Fibroblast of lung (primary cell): ENCODE measurements at regions not wholly inside any gene's neighbourhood (a gene's known extent, or its start where the extent isn't known, plus 50 kb on each side); places are given as distances from the start of the nearest gene placed in this dataset.

Source experiments
- DNase-seq, 2 donors: peaks; one replicate each; pipeline versions ENCODE4 v3.0.0 to v3.0.0-alpha.2; 2010; ENCODE audit warnings: low read depth in 2 of 2
- H2AFZ ChIP-seq: 2 replicates; pipeline ENCODE4 v1.5.1; 2012; ENCODE audit warnings: low read length, control low read depth, inconsistent platforms
- H3K27ac ChIP-seq: 2 replicates; pipeline ENCODE4 v1.5.1; 2011; ENCODE audit warnings: low read length, control low read depth; ENCODE audit not compliant: insufficient read depth
- H3K27me3 ChIP-seq: 2 replicates; pipeline ENCODE4 v1.5.1; 2011; ENCODE audit warnings: mild to moderate bottlenecking, low read length; ENCODE audit not compliant: control insufficient read depth, insufficient read depth
- H3K36me3 ChIP-seq: 2 replicates; pipeline ENCODE4 v1.5.1; 2011; ENCODE audit warnings: low read length; ENCODE audit not compliant: control insufficient read depth, insufficient read depth
- H3K4me1 ChIP-seq: 2 replicates; pipeline ENCODE4 v1.5.1; 2011; ENCODE audit warnings: low read length; ENCODE audit not compliant: control insufficient read depth, insufficient read depth; ENCODE audit errors: extremely low read depth
- H3K4me2 ChIP-seq: 2 replicates; pipeline ENCODE4 v1.5.1; 2011; ENCODE audit warnings: low read length, control low read depth; ENCODE audit not compliant: insufficient read depth; ENCODE audit errors: extremely low read depth
- H3K4me3 ChIP-seq, 4 experiments: fragments of 200-600 bp in 1 of 4; sonication (generic) in 1 of 4; replicated peaks in 1 of 4; 2 replicates each; pipeline ENCODE4 v1.5.1; 2011 to 2016; ENCODE audit warnings: low read length in 4 of 4, low read depth in 3 of 4, mild to moderate bottlenecking in 3 of 4, control low read depth in 2 of 4, inconsistent platforms in 1 of 4, mixed read lengths in 1 of 4; ENCODE audit not compliant: insufficient read depth in 1 of 4; ENCODE audit errors: control extremely low read depth in 1 of 4
- H3K79me2 ChIP-seq: 2 replicates; pipeline ENCODE4 v1.5.1; 2012; ENCODE audit warnings: mild to moderate bottlenecking, low read length, inconsistent platforms; ENCODE audit not compliant: control insufficient read depth, insufficient read depth
- H3K9ac ChIP-seq: 2 replicates; pipeline ENCODE4 v1.5.1; 2011; ENCODE audit warnings: mild to moderate bottlenecking, low read length, control low read depth; ENCODE audit not compliant: insufficient read depth
- H3K9me3 ChIP-seq: 2 replicates; pipeline ENCODE4 v1.5.1; 2012; ENCODE audit warnings: low read depth, low read length; ENCODE audit not compliant: control insufficient read depth, insufficient read depth
- H4K20me1 ChIP-seq: 2 replicates; pipeline ENCODE4 v1.5.1; 2011; ENCODE audit warnings: low read length; ENCODE audit not compliant: control insufficient read depth, insufficient read depth; ENCODE audit errors: extremely low read depth
- EZH2 ChIP-seq: IDR thresholded peaks from 2 replicates; pipeline ENCODE4 v1.5.1; 2012; ENCODE audit warnings: low read length, control low read depth, mild to moderate bottlenecking; ENCODE audit errors: missing control alignments
- TF ChIP-seq, protein P1 (sequence below), 2 donors: IDR thresholded peaks in 1 of 2; conservative IDR thresholded peaks in 1 of 2; 1 replicate in 1 of 2; 2 replicates in 1 of 2; pipeline ENCODE4 v1.5.1; 2011 to 2012; ENCODE audit warnings: low read length in 2 of 2, control low read depth in 1 of 2, inconsistent platforms in 1 of 2, low read depth in 1 of 2, mild to moderate bottlenecking in 1 of 2

DNA sequence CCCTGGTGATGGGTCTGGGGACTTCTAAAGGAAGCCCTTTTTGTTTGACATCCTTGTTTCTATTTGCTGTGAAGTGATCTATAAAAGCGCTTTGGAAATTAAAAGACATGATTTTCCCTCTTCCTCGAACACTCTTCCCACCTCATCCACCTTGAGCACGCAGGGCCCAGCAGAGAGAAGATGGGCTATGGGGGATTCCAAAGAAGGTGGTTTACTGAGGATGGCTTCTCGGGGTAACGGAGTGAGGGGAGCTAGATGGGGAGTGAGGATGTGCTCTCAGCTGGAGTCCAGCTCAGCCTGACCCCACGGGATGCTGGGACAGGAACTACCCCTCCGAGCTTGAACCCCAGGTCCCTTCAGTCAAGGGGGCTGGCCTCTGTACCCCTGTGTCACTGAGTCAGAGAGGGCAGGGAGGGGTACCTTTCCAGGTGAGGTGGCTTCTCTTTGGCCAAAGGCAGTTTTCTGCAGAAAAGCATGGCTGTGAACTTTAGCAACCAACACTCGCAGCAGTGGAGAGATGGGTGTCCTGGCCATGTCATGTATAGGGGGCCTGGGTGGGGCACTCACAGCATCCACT lies 180.7 kb upstream of the SMAD3 start:
- H3K4me1 ChIP-seq = peaks cover 27% of the 10 kb centered on the region

DNA sequence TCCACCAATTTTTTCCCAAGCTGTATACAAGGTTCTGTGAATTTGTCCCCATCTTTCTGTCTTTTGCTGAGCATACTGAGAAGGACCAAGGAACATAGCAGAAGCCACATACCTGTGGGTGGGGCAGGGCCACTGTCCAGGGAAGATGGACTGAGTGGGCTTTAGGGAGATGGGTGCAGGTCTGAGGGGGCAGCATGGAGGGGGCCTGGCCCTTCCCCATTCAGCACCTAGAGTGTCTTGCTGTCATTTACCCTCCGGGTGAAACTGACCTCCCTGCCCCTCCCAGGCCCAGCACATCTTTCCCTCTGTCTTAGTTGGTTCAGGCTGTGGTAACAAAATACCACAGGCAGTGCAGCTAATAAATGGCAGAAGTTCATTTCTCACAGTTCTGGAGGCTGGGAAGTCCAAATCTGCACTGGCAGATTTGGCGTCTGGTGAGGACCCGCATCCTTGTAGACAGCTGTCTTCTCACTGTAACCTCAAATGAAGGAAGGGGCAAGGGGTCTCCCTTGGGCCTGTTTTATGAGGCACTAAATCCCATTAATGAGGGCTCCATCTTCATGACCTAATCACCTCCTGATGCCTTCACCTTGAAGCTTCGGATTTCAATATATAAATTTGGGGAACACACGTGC lies 180.0 kb upstream of the SMAD3 start:
- no peaks in the 10 kb centered on the region for H4K20me1 ChIP-seq
- H3K4me3 ChIP-seq = no peak overlapping the region
- H3K79me2 ChIP-seq = no peaks in the 10 kb centered on the region
- no peaks in the 10 kb centered on the region for H3K36me3 ChIP-seq
- TF ChIP-seq EZH2 = no peak
- TF ChIP-seq, protein P1, sequence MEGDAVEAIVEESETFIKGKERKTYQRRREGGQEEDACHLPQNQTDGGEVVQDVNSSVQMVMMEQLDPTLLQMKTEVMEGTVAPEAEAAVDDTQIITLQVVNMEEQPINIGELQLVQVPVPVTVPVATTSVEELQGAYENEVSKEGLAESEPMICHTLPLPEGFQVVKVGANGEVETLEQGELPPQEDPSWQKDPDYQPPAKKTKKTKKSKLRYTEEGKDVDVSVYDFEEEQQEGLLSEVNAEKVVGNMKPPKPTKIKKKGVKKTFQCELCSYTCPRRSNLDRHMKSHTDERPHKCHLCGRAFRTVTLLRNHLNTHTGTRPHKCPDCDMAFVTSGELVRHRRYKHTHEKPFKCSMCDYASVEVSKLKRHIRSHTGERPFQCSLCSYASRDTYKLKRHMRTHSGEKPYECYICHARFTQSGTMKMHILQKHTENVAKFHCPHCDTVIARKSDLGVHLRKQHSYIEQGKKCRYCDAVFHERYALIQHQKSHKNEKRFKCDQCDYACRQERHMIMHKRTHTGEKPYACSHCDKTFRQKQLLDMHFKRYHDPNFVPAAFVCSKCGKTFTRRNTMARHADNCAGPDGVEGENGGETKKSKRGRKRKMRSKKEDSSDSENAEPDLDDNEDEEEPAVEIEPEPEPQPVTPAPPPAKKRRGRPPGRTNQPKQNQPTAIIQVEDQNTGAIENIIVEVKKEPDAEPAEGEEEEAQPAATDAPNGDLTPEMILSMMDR (conservative IDR thresholded peaks at IDR 0.05 in 1 of 2, IDR thresholded peaks at IDR 0.05 in 1 of 2; ENCODE audit: low read depth in 1 of 2, low read length in 2 of 2) = no peak
- no peak overlapping the region for H3K9ac ChIP-seq
- no peaks in the 10 kb centered on the region for H3K27me3 ChIP-seq
- H3K4me1 ChIP-seq = peaks cover 27% of the 10 kb centered on the region
- H3K4me2 ChIP-seq = no peak overlapping the region
- no peaks in the 10 kb centered on the region for H3K9me3 ChIP-seq
- no peak for DNase-seq
- no peak overlapping the region for H3K27ac ChIP-seq
- no peak overlapping the region for H2AFZ ChIP-seq

More for the DNA sequence above, 180.7 kb upstream of the SMAD3 start:
- H3K9ac ChIP-seq = no peak overlapping the region
- no peak overlapping the region for H3K4me3 ChIP-seq
- no peaks in the 10 kb centered on the region for H3K27me3 ChIP-seq
- TF ChIP-seq, protein P1 (conservative IDR thresholded peaks at IDR 0.05 in 1 of 2, IDR thresholded peaks at IDR 0.05 in 1 of 2; ENCODE audit: low read depth in 1 of 2, low read length in 2 of 2) = no peak
- no peak for TF ChIP-seq EZH2
- no peaks in the 10 kb centered on the region for H3K36me3 ChIP-seq
- H3K79me2 ChIP-seq = no peaks in the 10 kb centered on the region
- no peak overlapping the region for H3K27ac ChIP-seq
- no peak for DNase-seq
- no peak overlapping the region for H3K4me2 ChIP-seq
- no peaks in the 10 kb centered on the region for H3K9me3 ChIP-seq
- H2AFZ ChIP-seq = no peak overlapping the region
- H4K20me1 ChIP-seq = no peaks in the 10 kb centered on the region

DNA sequence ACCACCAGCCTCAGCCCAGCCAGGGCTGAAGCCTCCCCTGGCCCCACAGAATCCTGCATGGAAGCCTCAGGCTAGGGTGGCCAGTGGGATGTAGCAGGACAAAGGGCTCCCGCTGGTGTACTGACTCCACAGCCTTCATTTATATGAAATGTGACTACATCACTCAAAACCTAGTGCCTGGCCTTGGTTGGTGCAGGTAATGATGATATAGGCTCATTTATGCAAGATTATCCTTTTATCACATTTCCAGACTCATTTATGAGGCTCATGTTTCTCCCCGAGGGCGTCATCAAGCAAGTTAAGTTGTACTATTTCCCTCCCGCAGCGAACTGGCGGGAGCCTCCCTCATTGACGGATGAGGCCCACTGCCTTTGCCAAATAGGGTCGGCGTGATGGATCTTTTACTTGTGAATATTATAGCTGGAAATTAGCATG lies 179.1 kb upstream of the SMAD3 start:
- Histone ChIP-seq H2AFZ (no peak overlapping the region), H3K4me2 (no peak overlapping the region), H3K27ac (no peak overlapping the region), H3K9me3 (no peaks in the 10 kb centered on the region), H3K9ac (no peak overlapping the region), H3K36me3 (no peaks in the 10 kb centered on the region), H3K79me2 (no peaks in the 10 kb centered on the region), H3K4me3 (no peak overlapping the region), H3K27me3 (no peaks in the 10 kb centered on the region), H4K20me1 (no peaks in the 10 kb centered on the region), H3K4me1 (peaks cover 27% of the 10 kb centered on the region)
- no peak for TF ChIP-seq EZH2
- TF ChIP-seq, protein P1 (conservative IDR thresholded peaks at IDR 0.05 in 1 of 2, IDR thresholded peaks at IDR 0.05 in 1 of 2; ENCODE audit: low read depth in 1 of 2, low read length in 2 of 2) = no peak
- DNase-seq = no peak
